Endothelial cell of umbilical vein (primary cell): ENCODE measurements at regions not wholly inside any gene's neighbourhood (a gene's known extent, or its start where the extent isn't known, plus 50 kb on each side); places are given as distances from the start of the nearest gene placed in this dataset.

ENCODE experiments used
- BruUV-seq: library from RNA; stranded (reverse); fragments of 400-500 nt; replicated peaks from 2 replicates; lab custom pipeline; 2021; lab: Mats Ljungman, UMichigan
- CTCF ChIA-PET: fragments of 300-600, 350-600 bp; sonication (Branson Sonifier 250); formaldehyde crosslinking; loops from one replicate; lab custom pipeline; 2021; ENCODE audit warnings: antibody characterized with exemption, inconsistent platforms; lab: Charles Lee
- POLR2A ChIA-PET: fragments of 300-600, 350-600 bp; sonication (Branson Sonifier 250); formaldehyde crosslinking; loops from one replicate; lab custom pipeline; 2021; ENCODE audit warnings: antibody characterized with exemption, inconsistent platforms; lab: Charles Lee
- DNase-seq: peaks from one replicate; pipeline ENCODE4 v3.0.0-alpha.2; 2011; ENCODE audit warnings: low read depth, low spot score
- FAIRE-seq: peaks from 2 replicates; lab custom pipeline; 2011; peaks lifted over from hg19 to GRCh38; lab: Jason Lieb, UNC
- H2AFZ ChIP-seq: 2 replicates; pipeline ENCODE4 v1.6.0; 2012; ENCODE audit warnings: low read depth, low read length, control low read depth, inconsistent platforms
- H3K27ac ChIP-seq: 2 replicates; pipeline ENCODE4 v1.5.1; 2011; ENCODE audit warnings: low read depth, mild to moderate bottlenecking, control low read depth, low read length, moderate library complexity; ENCODE audit not compliant: insufficient read depth
- H3K27me3 ChIP-seq, 2 experiments: 2 replicates each; pipeline versions ENCODE4 v1.6.0 to v1.6.1; 2011; ENCODE audit warnings: low read length in 2 of 2, mixed read lengths in 1 of 2; ENCODE audit not compliant: control insufficient read depth in 2 of 2, insufficient read depth in 2 of 2
- H3K36me3 ChIP-seq, 2 experiments: 2 replicates in 1 of 2; 3 replicates in 1 of 2; pipeline ENCODE4 v1.5.1; 2011; ENCODE audit warnings: low read length in 2 of 2, mild to moderate bottlenecking in 1 of 2, moderate library complexity in 1 of 2; ENCODE audit not compliant: control insufficient read depth in 2 of 2, insufficient read depth in 2 of 2; ENCODE audit errors: extremely low read depth in 1 of 2
- H3K4me1 ChIP-seq: 3 replicates; pipeline ENCODE4 v1.5.1; 2011; ENCODE audit warnings: mild to moderate bottlenecking, low read length; ENCODE audit not compliant: control insufficient read depth, insufficient read depth; ENCODE audit errors: extremely low read depth
- H3K4me2 ChIP-seq: 2 replicates; pipeline ENCODE4 v1.6.1; 2011; ENCODE audit warnings: low read length, control low read depth, mixed read lengths; ENCODE audit not compliant: insufficient read depth
- H3K4me3 ChIP-seq, 3 experiments: fragments of 200-600 bp in 1 of 3; sonication (generic), shearing (Covaris generic) in 1 of 3; replicated peaks in 1 of 3; 2 replicates each; pipeline ENCODE4 v1.5.1; 2011 to 2016; ENCODE audit warnings: control low read depth in 3 of 3, low read length in 3 of 3, mild to moderate bottlenecking in 2 of 3, inconsistent platforms in 1 of 3, low read depth in 1 of 3, moderate library complexity in 1 of 3; ENCODE audit not compliant: insufficient read depth in 1 of 3
- H3K79me2 ChIP-seq: 2 replicates; pipeline ENCODE4 v1.6.0; 2012; ENCODE audit warnings: low read length, inconsistent platforms; ENCODE audit not compliant: control insufficient read depth, insufficient read depth
- H3K9ac ChIP-seq: replicated peaks from 2 replicates; pipeline ENCODE3; 2011; ENCODE audit warnings: low read length, control low read depth; ENCODE audit not compliant: insufficient read depth; ENCODE audit errors: extremely low read depth
- H3K9me1 ChIP-seq: replicated peaks from 3 replicates; pipeline ENCODE4 v1.6.0; 2011; ENCODE audit warnings: mild to moderate bottlenecking, low read length; ENCODE audit not compliant: control insufficient read depth, insufficient read depth; ENCODE audit errors: extremely low read depth
- H3K9me3 ChIP-seq: replicated peaks from 2 replicates; pipeline ENCODE4 v1.5.1; 2012; ENCODE audit warnings: low read length, inconsistent platforms; ENCODE audit not compliant: control insufficient read depth, insufficient read depth
- H4K20me1 ChIP-seq: replicated peaks from 2 replicates; pipeline ENCODE3; 2011; ENCODE audit warnings: mild to moderate bottlenecking, low read length; ENCODE audit not compliant: control insufficient read depth, insufficient read depth; ENCODE audit errors: extremely low read depth
- CTCF ChIP-seq, 2 donors: IDR thresholded peaks; 1 replicate in 1 of 2; 2 replicates in 1 of 2; pipeline ENCODE4 v1.5.1; 2011; ENCODE audit warnings: low read length in 2 of 2, mild to moderate bottlenecking in 2 of 2, moderate library complexity in 2 of 2, control low read depth in 1 of 2, inconsistent platforms in 1 of 2, low read depth in 1 of 2; ENCODE audit not compliant: insufficient read depth in 1 of 2; ENCODE audit errors: extremely low read depth in 1 of 2
- POLR2A ChIP-seq: IDR thresholded peaks from 2 replicates; pipeline ENCODE4 v1.6.1; 2012; ENCODE audit warnings: low read depth, mild to moderate bottlenecking, control low read depth, low read length
- dilution Hi-C: fragments of 300-500 bp; cut with MboI; formaldehyde crosslinking; loops from one replicate; pipeline ENCODE4 v1.15.0; 2019; ENCODE audit warnings: low sequenced_read_pairs; ENCODE audit not compliant: extremely low pct_ligation_motif_present
- intact Hi-C: fragments of 100-400 bp; cut with micrococcal nuclease; formaldehyde crosslinking; loops from one replicate; pipeline ENCODE4 v1.10.0; 2022

DNA sequence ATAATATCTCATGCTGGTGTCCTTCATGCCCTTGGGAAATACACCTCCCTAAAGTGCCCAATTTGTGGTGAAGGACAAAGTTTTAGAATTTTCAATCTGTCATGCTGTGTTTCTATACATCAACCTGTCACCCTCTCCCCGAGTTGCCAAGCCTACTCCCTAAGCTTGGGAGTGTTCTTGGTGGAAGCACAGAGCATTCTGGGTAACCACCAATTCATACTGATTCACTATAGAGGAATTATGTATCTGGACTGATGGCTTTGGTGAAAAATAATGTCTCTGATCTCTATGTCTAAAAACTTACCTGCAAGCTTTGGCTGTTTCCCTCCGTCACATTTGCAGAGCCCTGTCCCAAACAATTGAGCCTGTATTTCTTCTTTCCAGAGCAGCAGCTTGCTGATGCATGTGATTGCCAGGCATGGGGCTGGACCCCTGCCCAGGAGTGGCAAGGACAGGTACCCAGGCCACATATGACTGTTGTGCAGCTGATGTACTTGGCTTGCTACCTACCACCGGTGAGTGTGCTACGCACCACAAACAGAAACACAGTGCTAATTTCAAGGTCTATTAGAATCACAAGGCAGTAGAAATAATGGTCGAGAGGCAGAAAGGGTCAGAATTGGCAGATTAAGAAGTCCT, 202.8 kb upstream of the CITED2 start:
- no TSS peak for BruUV-seq
- CTCF ChIA-PET, result interaction anchor here (1.0 kb wide), 1 partner anchor 203 kb away, joined by 3 read pairs; the partner anchor contains the start of gene CITED2
- intact Hi-C loops, result no loop called here

More for the DNA sequence above, 202.8 kb upstream of the CITED2 start:
- no peak overlapping the region for H3K4me3 ChIP-seq
- no peaks in the 10 kb centered on the region for H3K9me1 ChIP-seq
- DNase-seq, result no peak
- H3K9ac ChIP-seq, result no peak overlapping the region
- H3K27me3 ChIP-seq, result no peaks in the 10 kb centered on the region
- no peak overlapping the region for H2AFZ ChIP-seq
- no peak for FAIRE-seq
- dilution Hi-C loops, result no loop called here
- H3K9me3 ChIP-seq, result no peaks in the 10 kb centered on the region
- H3K36me3 ChIP-seq, result no peaks in the 10 kb centered on the region
- no peaks in the 10 kb centered on the region for H4K20me1 ChIP-seq
- H3K79me2 ChIP-seq, result no peaks in the 10 kb centered on the region
- no peak for TF ChIP-seq POLR2A
- no peak for TF ChIP-seq CTCF (IDR thresholded peaks at IDR 0.05; ENCODE audit: extremely low read depth in 1 of 2, insufficient read depth in 1 of 2, low read depth in 1 of 2, low read length in 2 of 2)
- POLR2A ChIA-PET, result no interaction called here
- no peak overlapping the region for H3K27ac ChIP-seq
- no peak overlapping the region for H3K4me2 ChIP-seq
- H3K4me1 ChIP-seq, result no peaks in the 10 kb centered on the region
